NCI-H345 (cell line): ENCODE measurements at regions not wholly inside any gene's neighbourhood (a gene's known extent, or its start where the extent isn't known, plus 50 kb on each side); places are given as distances from the start of the nearest gene placed in this dataset.
"Not testable (repeated sequence)": the region's sequence is repeated elsewhere in the genome, so short reads cannot be mapped to it uniquely, and the experiment has no call there.

Experiments used
- DNase-seq: peaks from one replicate; lab custom pipeline; 2025; lab: John Stamatoyannopoulos, UW

GRCh38 chr4:72770708-72771107 is 201.7 kb upstream of the ADAMTS3 start:
- no peak for DNase-seq

GRCh38 chr4:72768364-72768763 is 199.3 kb upstream of the ADAMTS3 start:
- no peak for DNase-seq

GRCh38 chr4:72767618-72768302 is 198.7 kb upstream of the ADAMTS3 start:
- no peak for DNase-seq

GRCh38 chr4:72765788-72766187 is 196.8 kb upstream of the ADAMTS3 start:
- DNase-seq, result not testable (repeated sequence)

- DNase-seq, result no peak
Observed at GRCh38 chr4:72761368-72762038, 192.5 kb upstream of the ADAMTS3 start.

- not testable (repeated sequence) for DNase-seq
Observed at GRCh38 chr4:72753414-72753813, 184.4 kb upstream of the ADAMTS3 start.

- no peak for DNase-seq
Observed at GRCh38 chr4:72744103-72744725, 175.2 kb upstream of the ADAMTS3 start.

- no peak for DNase-seq
Observed at GRCh38 chr4:72743078-72743477, 174.1 kb upstream of the ADAMTS3 start.

- no peak for DNase-seq
Observed at GRCh38 chr4:72715299-72715698, 146.3 kb upstream of the ADAMTS3 start.

- no peak for DNase-seq
Observed at GRCh38 chr4:72714482-72715279, 145.7 kb upstream of the ADAMTS3 start.

GRCh38 chr4:72712997-72713396 is 144.0 kb upstream of the ADAMTS3 start:
- DNase-seq, result no peak

GRCh38 chr4:72709475-72709874 is 140.5 kb upstream of the ADAMTS3 start:
- no peak for DNase-seq

- no peak for DNase-seq
Observed at GRCh38 chr4:72706684-72707083, 137.7 kb upstream of the ADAMTS3 start.

GRCh38 chr4:72704925-72705640 is 136.1 kb upstream of the ADAMTS3 start:
- DNase-seq, result not testable (repeated sequence)

GRCh38 chr4:72702948-72703347 is 133.9 kb upstream of the ADAMTS3 start:
- DNase-seq, result no peak

GRCh38 chr4:72701987-72702819 is 133.2 kb upstream of the ADAMTS3 start:
- peak; percentile 52 for DNase-seq

GRCh38 chr4:72690771-72691170 is 121.8 kb upstream of the ADAMTS3 start:
- DNase-seq, result no peak

- no peak for DNase-seq
Observed at GRCh38 chr4:72689923-72690322, 120.9 kb upstream of the ADAMTS3 start.

- DNase-seq, result not testable (repeated sequence)
Observed at GRCh38 chr4:72686390-72686789, 117.4 kb upstream of the ADAMTS3 start.

- DNase-seq, result no peak
Observed at GRCh38 chr4:72679666-72680065, 110.6 kb upstream of the ADAMTS3 start.

GRCh38 chr4:72677886-72678285 is 108.9 kb upstream of the ADAMTS3 start:
- no peak for DNase-seq
